ENCODE measurements at regions not wholly inside any gene's neighbourhood (a gene's known extent, or its start where the extent isn't known, plus 50 kb on each side); places are given as distances from the start of the nearest gene placed in this dataset.
"Not testable (repeated sequence)": the region's sequence is repeated elsewhere in the genome, so short reads cannot be mapped to it uniquely, and the experiment has no call there.

DNA sequence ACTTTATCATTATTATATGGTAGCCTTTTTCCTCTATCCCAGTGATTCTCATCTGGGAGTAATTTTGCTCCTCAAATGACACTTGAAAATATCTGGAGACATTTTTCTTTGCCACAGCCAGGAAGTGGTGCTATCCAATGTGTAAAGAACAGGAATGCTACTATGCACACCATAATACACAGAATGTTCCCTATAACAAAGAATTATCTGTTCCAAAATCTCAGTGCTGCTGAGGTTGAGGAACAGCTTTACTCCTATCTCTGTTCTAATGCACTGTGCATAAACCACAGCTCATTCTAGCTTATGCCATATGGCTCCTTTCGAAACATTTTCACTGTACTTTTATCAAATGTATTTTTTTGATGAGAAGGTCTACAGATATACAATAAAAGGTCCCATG lies 1231.2 kb upstream of the CELF4 start:
- Histone ChIP-seq H3K27me3 (ENCODE audit: control insufficient read depth, insufficient read depth, low read length) (no peaks in the 10 kb centered on the region), H3K4me3 (ENCODE audit: low read length) (no peak overlapping the region), H3K36me3 (ENCODE audit: control insufficient read depth, insufficient read depth, low read length) (no peaks in the 10 kb centered on the region), H3K27ac (ENCODE audit: low read length) (no peak overlapping the region), H3K9me3 (ENCODE audit: control insufficient read depth, insufficient read depth, low read length) (no peaks in the 10 kb centered on the region), H3K4me1 (ENCODE audit: control insufficient read depth, insufficient read depth, low read length) (no peaks in the 10 kb centered on the region; the same call in 1 of the 2 replicates)
- DNase-seq (ENCODE audit: low read depth, low spot score): no peak
- WGBS (ENCODE audit: insufficient coverage, insufficient read length): no CpG with 5 or more reads among the region's 1 CpG

DNA sequence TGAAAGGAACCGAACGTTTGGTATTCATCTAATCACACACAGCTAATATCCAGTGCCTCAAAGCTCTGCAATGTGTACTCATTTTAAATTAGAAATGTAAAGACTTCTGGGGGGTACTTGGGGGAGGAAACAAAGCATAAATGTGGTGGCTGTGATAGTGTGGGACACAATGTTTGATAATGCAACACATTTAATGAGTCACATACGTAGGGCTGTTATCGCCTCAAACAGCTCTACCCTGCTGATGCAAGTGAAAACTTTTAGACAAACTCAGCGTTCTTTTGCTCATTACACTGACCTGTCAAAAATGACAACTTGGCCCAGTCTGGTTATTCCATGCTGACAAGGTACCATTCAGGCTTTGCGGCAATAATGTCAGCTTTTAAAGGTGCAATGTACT lies 1227.1 kb upstream of the CELF4 start:
- no peak overlapping the region for H3K27ac ChIP-seq (ENCODE audit: low read length)
- no peaks in the 10 kb centered on the region for H3K4me1 ChIP-seq (ENCODE audit: control insufficient read depth, insufficient read depth, low read length)
- no peaks in the 10 kb centered on the region for H3K36me3 ChIP-seq (ENCODE audit: control insufficient read depth, insufficient read depth, low read length)
- H3K9me3 ChIP-seq (ENCODE audit: control insufficient read depth, insufficient read depth, low read length): no peaks in the 10 kb centered on the region
- no peak overlapping the region for H3K4me3 ChIP-seq (ENCODE audit: low read length)
- no peak for DNase-seq (ENCODE audit: low read depth, low spot score)
- H3K27me3 ChIP-seq (ENCODE audit: control insufficient read depth, insufficient read depth, low read length): no peaks in the 10 kb centered on the region
- no CpG with 5 or more reads among the region's 6 CpGs for WGBS (ENCODE audit: insufficient coverage, insufficient read length)

DNA sequence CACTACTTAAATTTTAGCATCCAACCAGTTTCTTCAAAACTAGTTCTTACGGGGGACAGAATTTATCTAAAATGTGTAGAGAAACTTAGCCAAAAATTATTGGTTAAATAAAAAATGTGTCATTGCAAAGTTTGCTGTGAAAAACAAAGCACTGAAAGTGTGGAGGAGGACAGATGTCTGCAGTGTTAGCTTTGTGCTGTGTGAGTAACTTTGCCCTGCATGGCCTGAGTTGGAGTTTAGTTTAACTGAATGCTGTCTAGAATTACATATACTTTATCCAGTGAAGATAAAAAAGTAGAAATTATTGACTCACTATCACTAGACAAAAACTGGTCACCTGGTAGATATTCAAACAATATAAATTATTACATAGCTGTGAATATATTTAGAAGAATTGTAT lies 1225.2 kb upstream of the CELF4 start:
- Histone ChIP-seq H3K27me3 (ENCODE audit: control insufficient read depth, insufficient read depth, low read length) (no peaks in the 10 kb centered on the region), H3K4me3 (ENCODE audit: low read length) (no peak overlapping the region), H3K36me3 (ENCODE audit: control insufficient read depth, insufficient read depth, low read length) (no peaks in the 10 kb centered on the region), H3K27ac (ENCODE audit: low read length) (no peak overlapping the region), H3K4me1 (ENCODE audit: control insufficient read depth, insufficient read depth, low read length) (no peaks in the 10 kb centered on the region), H3K9me3 (ENCODE audit: control insufficient read depth, insufficient read depth, low read length) (no peaks in the 10 kb centered on the region)
- no peak for DNase-seq (ENCODE audit: low read depth, low spot score)
- WGBS (ENCODE audit: insufficient coverage, insufficient read length): no CpG with 5 or more reads among the region's 1 CpG

DNA sequence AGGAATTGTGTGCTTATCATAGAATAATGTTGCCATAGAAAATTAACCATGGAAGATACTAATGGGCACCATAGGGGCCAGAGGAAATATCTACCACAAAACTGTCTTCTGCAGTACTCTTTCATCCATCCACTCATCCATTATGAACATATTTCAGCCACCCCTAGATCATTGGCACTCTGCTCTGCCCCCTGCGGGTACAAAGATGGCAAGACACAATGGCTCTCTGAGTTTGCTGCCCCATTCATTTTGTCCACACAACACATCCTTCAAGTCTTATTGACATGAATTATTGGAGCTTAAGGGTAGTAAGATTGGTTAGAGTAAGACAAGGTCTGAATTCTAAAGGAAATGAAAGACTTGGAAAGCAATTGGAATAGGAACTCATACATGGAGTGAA lies 1224.7 kb upstream of the CELF4 start:
- H3K36me3 ChIP-seq (ENCODE audit: control insufficient read depth, insufficient read depth, low read length): no peaks in the 10 kb centered on the region

DNA sequence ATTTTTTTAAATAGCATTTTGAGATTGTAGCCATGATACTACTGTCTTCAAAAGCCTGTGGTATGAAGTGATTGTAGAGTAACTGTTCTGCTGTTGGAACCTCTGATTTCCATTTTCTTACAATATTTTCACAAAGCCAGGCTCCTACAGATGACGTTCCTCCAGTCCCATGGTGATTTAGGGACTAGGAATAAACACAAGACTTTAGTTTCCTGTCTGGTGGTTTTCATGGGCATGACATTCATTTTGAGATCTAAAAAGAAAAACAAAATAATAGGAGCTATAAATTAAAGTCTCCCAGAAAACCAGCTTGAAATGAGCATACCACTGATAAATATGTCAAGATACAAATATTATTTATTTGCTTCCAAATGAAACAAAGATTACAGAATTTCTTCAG lies 1223.5 kb upstream of the CELF4 start:
- Histone ChIP-seq H3K9me3 (ENCODE audit: control insufficient read depth, insufficient read depth, low read length) (no peaks in the 10 kb centered on the region), H3K4me3 (ENCODE audit: low read length) (no peak overlapping the region), H3K36me3 (ENCODE audit: control insufficient read depth, insufficient read depth, low read length) (no peaks in the 10 kb centered on the region), H3K27me3 (ENCODE audit: control insufficient read depth, insufficient read depth, low read length) (no peaks in the 10 kb centered on the region), H3K4me1 (ENCODE audit: control insufficient read depth, insufficient read depth, low read length) (no peaks in the 10 kb centered on the region), H3K27ac (ENCODE audit: low read length) (no peak overlapping the region)
- no CpG with 5 or more reads among the region's 1 CpG for WGBS (ENCODE audit: insufficient coverage, insufficient read length)
- no peak for DNase-seq (ENCODE audit: low read depth, low spot score)

More for the DNA sequence above, 1224.7 kb upstream of the CELF4 start:
- H3K27ac ChIP-seq (ENCODE audit: low read length): no peak overlapping the region
- H3K27me3 ChIP-seq (ENCODE audit: control insufficient read depth, insufficient read depth, low read length): no peaks in the 10 kb centered on the region
- DNase-seq (ENCODE audit: low read depth, low spot score): no peak
- WGBS (ENCODE audit: insufficient coverage, insufficient read length): no CpG with 5 or more reads among the region's 1 CpG
- H3K4me1 ChIP-seq (ENCODE audit: control insufficient read depth, insufficient read depth, low read length): no peaks in the 10 kb centered on the region
- H3K9me3 ChIP-seq (ENCODE audit: control insufficient read depth, insufficient read depth, low read length): no peaks in the 10 kb centered on the region
- no peak overlapping the region for H3K4me3 ChIP-seq (ENCODE audit: low read length)

DNA sequence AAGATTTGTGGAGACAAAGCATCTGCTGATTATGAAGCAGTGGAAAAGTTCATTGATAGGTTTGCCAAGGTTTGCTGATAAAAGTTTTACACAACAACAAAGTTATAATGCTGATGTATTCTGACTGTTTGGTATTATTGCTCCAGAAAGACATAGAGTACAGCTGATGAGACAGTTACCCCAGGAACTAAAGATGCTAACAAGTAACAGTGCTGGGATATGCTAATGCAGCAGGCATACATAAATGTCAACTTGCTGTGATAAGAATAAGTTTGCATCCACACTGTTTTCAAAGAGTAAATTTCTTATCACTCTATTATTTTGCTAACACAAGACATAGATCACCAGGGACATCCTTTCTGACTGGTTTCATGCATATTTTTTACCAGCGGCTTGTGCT lies 1221.3 kb upstream of the CELF4 start:
- no CpG with 5 or more reads among the region's 1 CpG for WGBS (ENCODE audit: insufficient coverage, insufficient read length)
- Histone ChIP-seq H3K4me1 (ENCODE audit: control insufficient read depth, insufficient read depth, low read length) (no peaks in the 10 kb centered on the region), H3K36me3 (ENCODE audit: control insufficient read depth, insufficient read depth, low read length) (no peaks in the 10 kb centered on the region), H3K27ac (ENCODE audit: low read length) (no peak overlapping the region), H3K27me3 (ENCODE audit: control insufficient read depth, insufficient read depth, low read length) (no peaks in the 10 kb centered on the region), H3K9me3 (ENCODE audit: control insufficient read depth, insufficient read depth, low read length) (no peaks in the 10 kb centered on the region), H3K4me3 (ENCODE audit: low read length) (no peak overlapping the region)
- DNase-seq (ENCODE audit: low read depth, low spot score): no peak

DNA sequence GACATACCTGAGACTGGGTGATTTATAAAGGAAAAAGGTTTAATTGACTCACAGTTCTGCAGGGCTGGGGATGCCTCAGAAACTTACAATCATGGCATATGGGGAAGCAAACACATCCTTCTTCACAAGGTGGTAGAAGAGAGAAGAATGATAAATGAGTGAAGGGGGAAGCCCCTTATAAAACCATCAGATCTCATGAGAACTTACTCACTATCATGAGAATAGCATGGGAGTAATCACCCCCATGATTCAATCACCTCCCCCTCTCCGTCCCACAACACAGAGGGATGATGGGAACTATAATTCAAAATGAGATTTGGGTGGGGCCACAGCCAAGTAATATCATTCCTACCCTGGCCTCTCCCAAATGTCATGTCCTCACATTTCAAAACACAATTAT lies 1206.0 kb upstream of the CELF4 start:
- not testable (repeated sequence) for H3K4me1 ChIP-seq (ENCODE audit: control insufficient read depth, insufficient read depth, low read length); H3K9me3 ChIP-seq (ENCODE audit: control insufficient read depth, insufficient read depth, low read length); DNase-seq (ENCODE audit: low read depth, low spot score); H3K27me3 ChIP-seq (ENCODE audit: control insufficient read depth, insufficient read depth, low read length); H3K36me3 ChIP-seq (ENCODE audit: control insufficient read depth, insufficient read depth, low read length); H3K4me3 ChIP-seq (ENCODE audit: low read length); H3K27ac ChIP-seq (ENCODE audit: low read length)
- WGBS (ENCODE audit: insufficient coverage, insufficient read length): no CpG with 5 or more reads among the region's 1 CpG

DNA sequence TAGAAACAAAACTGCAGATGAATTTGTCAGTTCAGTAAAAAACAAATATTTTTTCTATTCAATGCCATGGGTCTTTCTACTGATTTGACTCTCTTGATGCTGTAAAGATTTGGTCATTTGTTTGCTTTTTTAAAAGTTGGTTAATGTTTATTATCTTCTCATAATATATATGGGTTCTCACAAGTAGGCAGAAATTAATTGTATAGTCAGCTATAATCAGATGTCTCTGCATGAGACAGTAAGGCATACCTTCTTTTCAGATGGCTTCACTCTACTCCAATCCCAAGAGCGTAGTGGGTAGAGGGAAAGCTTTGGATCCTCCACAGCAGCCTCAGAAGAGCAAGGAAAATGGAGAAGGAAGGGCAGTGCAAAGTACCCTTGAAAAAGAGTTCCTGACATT lies 1202.9 kb upstream of the CELF4 start:
- WGBS (ENCODE audit: insufficient coverage, insufficient read length): no CpG with 5 or more reads among the region's 1 CpG
- Histone ChIP-seq H3K4me1 (ENCODE audit: control insufficient read depth, insufficient read depth, low read length) (no peaks in the 10 kb centered on the region), H3K36me3 (ENCODE audit: control insufficient read depth, insufficient read depth, low read length) (no peaks in the 10 kb centered on the region), H3K27ac (ENCODE audit: low read length) (no peak overlapping the region), H3K9me3 (ENCODE audit: control insufficient read depth, insufficient read depth, low read length) (no peaks in the 10 kb centered on the region), H3K27me3 (ENCODE audit: control insufficient read depth, insufficient read depth, low read length) (no peaks in the 10 kb centered on the region), H3K4me3 (ENCODE audit: low read length) (no peak overlapping the region)
- DNase-seq (ENCODE audit: low read depth, low spot score): no peak

DNA sequence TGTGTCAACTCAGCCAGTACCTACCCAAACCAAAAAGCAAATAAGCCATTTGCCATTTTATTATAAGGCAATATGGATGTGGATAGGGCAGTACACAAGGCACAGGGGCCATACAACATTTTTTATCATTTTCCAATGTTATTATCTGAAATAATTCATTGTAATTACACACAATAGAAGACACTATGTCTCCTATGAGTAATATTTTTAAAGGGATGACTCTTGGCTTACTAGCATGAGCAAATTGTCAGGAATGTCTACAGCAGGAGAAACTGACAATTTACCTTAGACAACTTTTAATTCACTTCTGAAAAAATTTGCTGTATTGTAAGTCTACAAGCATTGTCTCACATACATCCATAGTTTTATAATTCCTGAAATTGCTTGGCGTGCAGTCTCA lies 1193.9 kb upstream of the CELF4 start:
- Histone ChIP-seq H3K9me3 (ENCODE audit: control insufficient read depth, insufficient read depth, low read length) (no peaks in the 10 kb centered on the region), H3K36me3 (ENCODE audit: control insufficient read depth, insufficient read depth, low read length) (no peaks in the 10 kb centered on the region), H3K4me1 (ENCODE audit: control insufficient read depth, insufficient read depth, low read length) (no peaks in the 10 kb centered on the region), H3K27me3 (ENCODE audit: control insufficient read depth, insufficient read depth, low read length) (no peaks in the 10 kb centered on the region), H3K4me3 (ENCODE audit: low read length) (no peak overlapping the region), H3K27ac (ENCODE audit: low read length) (no peak overlapping the region)
- no peak for DNase-seq (ENCODE audit: low read depth, low spot score)
- WGBS (ENCODE audit: insufficient coverage, insufficient read length): no CpG with 5 or more reads among the region's 1 CpG

DNA sequence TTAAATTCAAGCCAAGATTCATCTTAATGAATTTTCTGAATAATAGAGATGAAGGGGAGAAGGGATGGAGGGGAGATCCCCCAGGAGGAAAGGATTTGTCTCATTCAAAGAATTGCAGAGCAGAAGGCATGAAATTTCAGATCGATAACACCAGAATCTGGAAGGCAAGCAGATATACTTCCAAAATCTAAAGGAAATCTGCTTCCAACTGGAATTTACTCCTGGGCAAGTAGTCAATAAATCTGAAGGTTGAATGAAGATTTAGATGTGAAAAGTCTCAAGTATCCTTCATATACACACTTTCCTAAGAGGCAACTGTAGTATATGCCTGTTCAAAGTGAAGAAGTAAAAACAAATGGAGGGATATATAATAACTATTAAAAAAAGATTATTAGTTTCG lies 1190.8 kb upstream of the CELF4 start:
- Histone ChIP-seq H3K27ac (ENCODE audit: low read length) (no peak overlapping the region), H3K9me3 (ENCODE audit: control insufficient read depth, insufficient read depth, low read length) (no peaks in the 10 kb centered on the region), H3K4me3 (ENCODE audit: low read length) (no peak overlapping the region), H3K27me3 (ENCODE audit: control insufficient read depth, insufficient read depth, low read length) (no peaks in the 10 kb centered on the region), H3K36me3 (ENCODE audit: control insufficient read depth, insufficient read depth, low read length) (no peaks in the 10 kb centered on the region), H3K4me1 (ENCODE audit: control insufficient read depth, insufficient read depth, low read length) (no peaks in the 10 kb centered on the region)
- DNase-seq (ENCODE audit: low read depth, low spot score): no peak
- no CpG with 5 or more reads among the region's 2 CpGs for WGBS (ENCODE audit: insufficient coverage, insufficient read length)

DNA sequence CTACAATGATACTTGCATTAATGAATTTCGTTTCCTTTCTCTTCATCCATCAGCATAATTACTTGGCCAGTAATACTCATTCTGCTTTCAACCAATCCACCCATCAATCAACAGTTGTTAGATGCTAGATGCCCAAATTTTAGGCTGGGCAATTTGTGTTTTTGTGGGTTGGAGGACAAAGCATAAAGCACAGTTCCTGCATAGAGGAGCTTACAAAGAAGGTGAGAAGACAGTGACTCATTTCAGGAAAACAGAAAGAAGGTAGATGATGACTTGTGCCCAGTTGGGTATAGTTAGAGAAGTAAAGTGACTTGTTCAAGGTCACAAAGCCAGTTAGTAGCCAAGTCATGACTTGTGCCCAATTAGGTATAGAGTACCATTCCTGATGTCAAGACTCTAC lies 1186.8 kb upstream of the CELF4 start:
- no peaks in the 10 kb centered on the region for H3K36me3 ChIP-seq (ENCODE audit: control insufficient read depth, insufficient read depth, low read length)
- H3K9me3 ChIP-seq (ENCODE audit: control insufficient read depth, insufficient read depth, low read length): no peaks in the 10 kb centered on the region
- no CpG with 5 or more reads among the region's 1 CpG for WGBS (ENCODE audit: insufficient coverage, insufficient read length)
- no peak overlapping the region for H3K27ac ChIP-seq (ENCODE audit: low read length)
- no peaks in the 10 kb centered on the region for H3K4me1 ChIP-seq (ENCODE audit: control insufficient read depth, insufficient read depth, low read length)
- H3K4me3 ChIP-seq (ENCODE audit: low read length): no peak overlapping the region
- H3K27me3 ChIP-seq (ENCODE audit: control insufficient read depth, insufficient read depth, low read length): no peaks in the 10 kb centered on the region
- no peak for DNase-seq (ENCODE audit: low read depth, low spot score)
